EH (cell line): ENCODE measurements at regions not wholly inside any gene's neighbourhood (a gene's known extent, or its start where the extent isn't known, plus 50 kb on each side); places are given as distances from the start of the nearest gene placed in this dataset.

Experiments used
- DNase-seq: peaks from one replicate; pipeline ENCODE4 v3.0.0-alpha.2; 2015; ENCODE audit warnings: low read depth

DNA sequence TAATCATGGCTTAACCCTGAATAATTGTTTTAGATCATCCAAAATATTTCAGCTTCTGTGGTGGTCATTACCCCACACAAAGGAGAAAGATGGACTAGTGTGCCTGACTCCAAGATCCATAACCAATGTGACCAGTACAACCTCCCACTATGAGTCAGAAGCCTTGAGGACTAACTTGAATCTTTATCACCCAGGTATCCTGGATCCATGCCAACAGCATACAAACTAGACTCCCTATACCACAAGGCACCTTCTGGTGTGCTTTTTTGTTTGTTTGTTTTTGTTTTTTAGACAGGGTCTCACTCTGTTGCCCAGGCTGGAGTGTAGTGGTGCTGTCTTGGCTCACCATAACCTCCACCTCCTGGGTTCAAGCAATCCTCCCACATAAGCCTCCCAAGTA lies 317.7 kb downstream of the VPS13C start:
- no peak for DNase-seq

DNA sequence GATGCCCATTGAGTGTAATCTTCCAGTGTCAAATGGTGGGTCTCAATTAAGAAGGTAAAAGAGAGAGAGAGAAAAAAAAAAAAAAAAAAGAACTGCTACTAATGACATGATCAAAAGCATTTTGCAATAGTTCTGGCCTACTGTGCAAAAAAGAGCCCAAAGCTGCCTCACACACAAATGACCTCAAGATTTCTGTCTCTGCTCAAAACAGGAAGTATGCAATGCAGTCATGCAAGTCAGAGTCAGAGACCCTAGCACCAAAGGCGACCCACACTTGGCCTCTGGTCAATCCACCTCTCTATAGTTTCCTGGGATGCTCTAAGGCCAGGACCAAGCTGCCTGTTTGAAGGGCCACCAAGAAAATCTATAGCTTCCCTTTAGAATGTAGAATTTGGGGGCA lies 323.5 kb downstream of the VPS13C start:
- DNase-seq = no peak

DNA sequence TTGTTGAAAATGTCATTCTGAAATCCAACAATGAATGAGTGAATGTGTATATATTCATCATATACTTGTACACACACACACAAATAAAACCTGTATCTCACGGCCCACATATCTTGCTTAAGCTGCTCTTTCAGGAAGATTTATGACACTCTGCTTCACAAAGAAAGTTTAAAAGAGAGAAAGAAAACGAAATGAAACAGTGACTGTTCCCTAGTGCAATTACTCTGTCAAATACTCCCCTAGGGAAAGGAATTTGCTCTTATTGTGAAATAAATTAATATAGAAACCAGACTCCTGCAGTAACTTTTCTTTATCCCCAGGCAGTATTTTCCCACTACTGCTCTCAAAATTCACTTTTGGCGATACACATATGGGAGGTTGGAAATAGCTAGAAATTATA lies 329.1 kb downstream of the VPS13C start:
- no peak for DNase-seq

DNA sequence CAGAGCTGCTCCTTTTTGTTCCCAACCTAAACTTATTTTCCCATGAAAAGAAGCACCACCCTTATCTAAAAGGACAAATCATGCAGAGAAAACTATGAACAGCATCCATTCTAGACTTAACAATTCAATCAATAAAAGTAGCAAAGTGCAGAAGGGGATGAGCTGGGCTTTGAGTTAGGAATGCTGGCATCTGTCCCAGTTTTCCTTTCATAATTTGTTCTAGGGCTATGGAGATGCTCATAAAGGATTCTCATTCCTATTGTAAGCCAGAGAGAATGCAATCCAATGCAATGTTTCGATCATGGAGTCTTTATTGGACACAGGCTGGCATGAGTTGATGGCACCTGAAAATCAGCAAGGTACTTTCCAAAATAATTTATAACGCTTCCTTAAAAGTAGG lies 330.6 kb downstream of the VPS13C start:
- DNase-seq = no peak

DNA sequence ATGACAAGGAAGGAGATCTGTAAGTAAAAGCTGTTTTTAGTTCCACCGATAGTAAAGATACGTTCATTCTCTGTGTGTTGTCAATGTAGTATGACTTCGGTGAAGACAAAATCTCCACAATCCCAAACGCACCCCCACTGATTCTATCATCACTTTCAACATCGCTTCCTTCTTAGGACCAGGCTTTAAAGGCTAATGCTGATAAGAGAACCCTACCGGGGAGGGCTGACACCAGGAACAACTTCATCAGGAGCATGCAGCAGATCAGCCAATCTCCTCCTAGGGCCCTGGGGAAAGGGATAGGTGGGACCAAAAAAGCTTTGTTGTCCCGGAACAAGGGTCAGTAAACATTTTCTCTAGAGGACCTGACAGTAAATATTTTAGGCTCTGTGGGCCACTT lies 334.1 kb downstream of the VPS13C start:
- DNase-seq = no peak

DNA sequence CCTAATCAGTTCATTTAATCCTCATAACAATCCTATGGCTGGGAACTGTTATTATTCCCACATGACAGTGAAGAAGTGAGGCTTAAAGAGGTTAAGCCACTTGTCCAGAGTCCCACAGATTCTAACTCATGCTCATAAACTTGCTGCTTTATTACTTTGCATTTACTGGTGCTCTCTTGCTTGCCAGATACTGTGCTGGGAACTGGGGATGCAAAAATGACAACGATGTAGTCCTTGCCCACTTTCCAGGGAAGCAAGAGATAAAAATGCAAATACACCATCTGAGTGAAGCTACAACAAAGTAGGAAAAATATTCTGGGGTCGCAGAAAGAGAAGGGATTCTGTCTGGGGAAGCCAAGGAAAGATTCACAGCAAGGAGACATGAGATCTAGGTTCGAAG lies 335.0 kb downstream of the VPS13C start:
- DNase-seq = no peak

DNA sequence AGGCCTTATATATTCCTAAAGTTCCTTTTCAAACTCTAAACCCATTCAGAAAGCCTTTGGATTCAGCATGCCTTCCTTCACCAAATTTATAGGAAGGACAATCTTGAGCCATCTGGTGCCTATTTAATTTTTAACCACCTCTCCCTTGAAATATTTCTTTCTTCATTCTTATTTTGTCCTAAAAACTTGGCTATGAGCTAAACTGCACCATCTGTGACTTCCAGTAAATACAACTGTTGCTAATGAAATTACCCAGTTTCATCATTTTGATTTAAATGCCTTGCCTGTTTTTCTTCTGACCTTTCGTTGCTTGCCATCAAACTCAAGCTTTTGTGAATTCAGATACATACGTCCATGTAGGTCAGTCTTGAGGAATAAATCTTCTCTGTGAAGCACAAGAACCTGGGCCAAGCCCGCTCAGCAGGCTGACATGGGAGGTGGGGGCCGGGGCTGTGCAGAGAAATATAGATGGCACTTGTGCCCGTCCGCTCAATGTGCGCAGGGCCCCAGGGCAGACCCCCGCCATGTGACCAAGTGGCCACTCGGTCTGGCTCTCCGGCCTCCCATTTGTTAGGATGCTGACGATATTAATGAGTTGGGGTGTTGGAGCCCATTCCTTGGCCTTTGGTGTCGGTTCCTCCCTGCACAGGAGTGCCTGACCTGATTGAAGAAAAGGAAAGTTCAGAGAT lies 335.9 kb downstream of the VPS13C start:
- no peak for DNase-seq

DNA sequence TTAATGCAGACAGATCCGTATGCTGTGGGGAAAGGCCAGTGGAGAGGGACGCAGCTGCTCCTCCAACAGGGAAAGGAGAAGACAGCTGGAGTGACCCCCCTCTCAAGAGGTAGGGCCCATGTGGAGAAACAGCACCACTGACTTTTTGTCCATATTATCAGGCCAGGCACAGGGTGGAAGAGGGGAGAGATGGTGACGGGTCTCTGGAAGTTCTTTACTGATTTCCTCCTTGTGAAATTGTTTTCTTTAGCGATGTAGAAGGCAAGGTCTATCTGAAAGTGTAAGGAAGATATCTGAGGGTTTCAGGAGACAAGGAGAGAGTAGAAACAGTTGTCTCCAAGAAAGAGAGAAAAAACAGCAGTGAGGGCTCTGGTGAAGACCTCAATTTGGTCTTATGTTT lies 338.8 kb downstream of the VPS13C start:
- no peak for DNase-seq

DNA sequence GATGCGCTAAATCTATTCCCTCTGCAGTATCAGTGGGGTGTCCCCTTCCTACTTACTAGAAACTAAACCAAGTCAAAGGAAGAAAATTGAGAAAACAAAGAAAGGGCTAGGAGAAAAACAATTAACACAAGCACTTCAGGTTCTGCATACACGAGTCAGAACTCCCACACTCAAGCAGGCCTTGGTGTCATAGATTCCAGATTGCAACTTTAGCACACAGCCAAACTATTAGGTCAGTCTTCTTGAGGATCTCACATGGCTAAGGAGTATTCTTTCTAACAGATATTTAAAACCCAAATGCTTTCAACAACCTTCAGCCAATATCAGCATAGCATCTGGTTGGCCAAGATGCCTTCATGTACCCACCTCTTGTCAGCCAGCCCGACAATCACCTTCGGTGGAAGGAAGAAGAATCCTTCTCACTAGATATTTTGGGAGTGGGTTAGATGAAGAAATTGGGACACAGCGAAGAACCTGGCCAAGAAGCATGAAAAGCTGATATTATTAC lies 340.0 kb downstream of the VPS13C start:
- DNase-seq = no peak

DNA sequence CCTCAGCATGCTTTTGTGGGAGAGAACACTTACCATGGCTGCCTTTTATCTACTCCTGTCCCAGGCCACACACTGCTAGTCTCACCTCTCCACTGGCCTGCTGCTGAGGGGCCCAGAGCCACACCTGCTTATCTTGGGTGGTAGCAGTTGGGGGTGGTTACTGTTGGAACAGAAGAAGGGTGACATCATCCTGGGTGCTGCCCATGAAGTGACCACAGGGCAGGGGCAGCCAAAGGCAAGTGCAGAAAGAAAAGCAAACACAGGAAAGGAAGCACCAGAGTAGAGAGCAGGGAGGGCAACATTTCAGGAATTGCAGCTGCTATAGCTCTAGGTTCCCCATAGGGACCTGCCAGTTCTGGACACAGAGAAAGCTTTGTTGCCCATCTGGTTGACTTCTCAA lies 345.2 kb downstream of the VPS13C start:
- DNase-seq = no peak

DNA sequence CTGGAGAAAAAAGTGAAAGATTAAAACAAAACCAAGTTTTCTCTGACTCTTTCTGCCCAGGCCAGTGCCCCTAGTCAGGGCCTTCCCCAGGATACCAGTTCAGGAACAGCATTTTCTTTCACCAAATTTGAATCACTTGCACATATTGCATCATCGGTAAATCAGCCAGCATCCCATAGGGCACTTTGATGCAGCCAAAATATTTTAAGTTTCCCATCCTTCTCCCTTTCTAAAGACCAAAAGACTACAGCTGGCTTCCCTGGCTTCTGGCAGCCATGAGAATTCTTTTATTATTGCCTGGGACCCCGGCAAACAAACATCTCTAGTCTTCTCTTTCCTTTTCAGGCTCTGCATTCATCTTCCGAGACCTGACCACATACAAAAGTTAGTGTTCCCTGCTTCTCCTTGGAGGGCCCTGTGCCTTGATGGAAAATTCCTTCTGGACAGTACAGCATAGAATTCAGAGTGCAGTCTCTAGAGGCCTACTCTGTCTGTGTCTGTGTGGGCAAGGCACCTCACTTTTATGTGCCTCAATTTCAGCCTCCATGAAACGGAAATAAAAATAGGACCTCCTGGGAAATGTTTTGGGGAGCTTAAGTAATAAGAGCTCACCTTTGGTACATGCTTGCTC lies 348.0 kb downstream of the VPS13C start:
- DNase-seq = no peak

DNA sequence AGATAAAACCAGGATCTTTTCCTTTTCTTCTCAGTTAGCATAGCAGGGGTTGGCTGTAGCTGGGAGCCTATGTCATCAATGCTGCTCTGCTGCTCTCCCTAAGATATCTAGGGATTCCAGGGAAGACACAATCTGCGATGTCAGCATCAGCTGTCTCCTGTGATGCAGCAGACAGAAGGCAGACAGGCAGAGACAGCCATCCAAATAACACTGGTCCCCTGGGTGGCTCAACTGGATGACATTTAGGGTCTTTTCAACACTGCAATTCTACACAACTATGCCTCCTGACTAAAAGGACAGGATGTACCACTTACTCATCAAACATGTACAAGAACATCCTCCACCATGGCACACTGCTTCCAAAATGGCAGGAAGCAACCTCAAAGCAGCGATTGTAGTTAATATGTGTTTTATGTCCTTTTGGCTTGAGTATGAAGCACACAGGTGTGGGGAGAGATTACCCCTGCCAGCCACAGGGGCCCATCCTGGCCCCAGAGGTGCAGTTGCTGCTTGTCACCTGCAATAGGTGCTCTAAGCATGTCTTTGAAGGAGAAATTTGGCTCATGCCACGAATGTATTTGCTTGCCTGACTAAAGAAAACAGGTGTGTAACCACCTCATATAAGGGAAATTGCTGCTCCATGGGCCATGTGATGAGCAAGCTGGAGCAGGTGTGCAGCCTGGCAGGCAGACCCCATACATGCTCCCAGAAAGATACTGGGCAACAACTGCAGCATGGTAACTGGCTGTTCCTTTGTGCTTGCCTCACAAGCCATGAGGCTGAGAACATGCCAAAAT lies 357.8 kb downstream of the VPS13C start:
- no peak for DNase-seq

DNA sequence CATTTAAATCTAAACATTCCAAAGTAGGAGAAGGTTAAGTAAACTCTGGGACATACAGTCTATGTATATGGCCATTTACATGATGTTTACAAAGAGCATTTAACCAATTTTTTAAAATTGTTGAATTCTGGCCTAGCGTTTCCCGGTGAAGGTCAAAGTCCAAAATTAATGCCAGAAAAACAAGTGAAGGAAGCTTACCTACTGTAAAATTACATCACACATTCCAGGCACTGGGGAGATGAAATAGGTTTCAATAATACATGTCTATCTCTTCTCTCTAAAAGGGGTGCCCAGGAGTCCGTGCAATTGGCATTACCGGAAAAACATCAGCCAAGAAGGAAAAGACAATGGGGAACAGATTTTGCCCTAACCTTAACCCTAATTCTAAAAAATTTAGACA lies 358.8 kb downstream of the VPS13C start:
- no peak for DNase-seq

DNA sequence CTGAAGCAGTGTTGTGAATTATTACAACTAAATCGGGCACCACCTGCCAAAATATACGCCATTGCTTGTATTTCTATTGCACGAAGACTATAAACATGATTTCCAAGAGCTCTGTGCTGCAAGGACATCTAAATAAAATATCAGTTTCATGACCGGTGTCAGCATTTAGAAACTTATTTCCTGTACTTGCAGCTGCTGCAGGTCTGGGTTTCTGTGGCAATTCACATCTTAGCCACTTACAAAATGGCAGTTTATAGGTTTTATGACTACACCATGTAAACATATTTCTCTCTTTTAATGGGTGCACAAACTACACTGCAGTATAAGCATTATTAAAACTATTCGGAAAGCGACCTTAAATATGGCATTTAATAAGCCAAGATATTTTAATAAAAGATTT lies 359.4 kb downstream of the VPS13C start:
- no peak for DNase-seq

DNA sequence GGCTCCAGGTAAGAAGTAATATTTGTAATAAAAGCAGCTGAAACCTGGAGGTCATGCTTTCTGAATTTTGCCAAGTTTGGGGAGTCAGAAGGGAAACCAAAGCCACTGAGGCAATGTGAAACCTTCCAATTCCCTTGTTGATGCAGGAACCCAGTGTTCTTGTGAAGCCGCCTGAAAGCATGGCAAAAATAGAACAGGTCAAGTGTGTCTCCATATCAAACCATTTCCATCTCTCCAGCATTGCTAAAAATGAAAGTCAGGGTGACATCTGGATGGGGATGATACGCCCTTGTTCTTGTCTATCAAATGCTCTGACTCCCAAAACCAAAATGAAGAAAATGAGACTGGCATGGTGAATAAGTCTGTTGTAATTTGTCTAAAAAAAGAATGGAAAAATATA lies 362.5 kb downstream of the VPS13C start:
- DNase-seq = no peak

DNA sequence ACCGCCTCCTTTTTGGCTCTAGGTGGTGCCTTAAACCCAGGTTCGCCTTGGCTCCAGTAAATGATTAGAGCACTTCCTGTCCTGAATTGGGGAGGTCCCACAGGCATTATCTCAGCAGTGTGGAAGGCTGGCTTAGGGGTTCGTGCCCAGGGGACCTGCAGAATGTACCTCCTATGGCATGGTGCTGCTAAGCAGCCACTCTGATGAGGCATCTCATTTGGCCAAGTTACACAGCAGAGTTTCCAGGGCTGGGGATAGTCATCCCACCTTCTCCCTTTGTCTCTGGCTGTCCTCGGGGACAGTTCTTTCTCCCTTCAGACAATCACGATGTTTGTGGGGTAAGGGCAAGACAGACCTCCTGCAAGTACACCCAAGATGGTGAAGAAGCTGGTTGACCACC lies 371.2 kb downstream of the VPS13C start:
- DNase-seq = no peak

DNA sequence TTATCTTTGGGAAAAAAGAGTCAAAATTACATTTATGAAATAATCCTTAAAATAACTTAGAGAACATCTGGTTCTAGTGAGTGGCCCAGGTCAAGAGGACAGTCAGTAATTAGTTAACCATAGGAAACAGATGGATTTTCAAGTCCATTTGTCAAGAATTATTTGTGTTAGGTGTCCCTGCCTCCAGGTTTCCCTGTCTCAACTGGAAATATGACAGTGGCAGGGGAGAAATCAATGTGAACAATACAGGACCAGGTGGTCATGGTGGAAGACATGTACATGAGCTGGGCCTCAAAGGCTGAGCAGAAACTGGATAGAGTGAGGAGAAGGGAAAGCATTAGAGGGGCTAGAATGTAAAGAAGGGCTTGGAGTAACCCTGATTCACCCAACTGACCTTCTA lies 372.6 kb downstream of the VPS13C start:
- DNase-seq = no peak

DNA sequence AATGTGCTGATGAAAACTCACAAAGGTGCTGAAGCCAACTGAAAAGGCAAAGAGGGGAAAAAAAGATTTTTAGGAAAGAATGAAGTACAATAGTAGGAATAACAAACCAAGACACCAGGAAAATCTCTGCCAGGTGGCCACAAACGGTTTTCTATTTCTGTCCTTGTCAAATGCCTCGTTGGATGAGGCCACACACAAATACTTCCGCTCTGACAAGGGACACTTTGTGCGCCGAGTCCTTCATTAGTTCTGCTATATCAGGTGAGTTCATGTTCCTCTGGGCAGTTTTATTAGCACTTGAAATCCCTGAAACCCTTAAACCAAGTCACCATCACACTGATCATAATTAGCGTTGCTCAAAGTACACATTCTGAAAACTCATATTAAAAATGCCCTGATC lies 373.1 kb downstream of the VPS13C start:
- no peak for DNase-seq

DNA sequence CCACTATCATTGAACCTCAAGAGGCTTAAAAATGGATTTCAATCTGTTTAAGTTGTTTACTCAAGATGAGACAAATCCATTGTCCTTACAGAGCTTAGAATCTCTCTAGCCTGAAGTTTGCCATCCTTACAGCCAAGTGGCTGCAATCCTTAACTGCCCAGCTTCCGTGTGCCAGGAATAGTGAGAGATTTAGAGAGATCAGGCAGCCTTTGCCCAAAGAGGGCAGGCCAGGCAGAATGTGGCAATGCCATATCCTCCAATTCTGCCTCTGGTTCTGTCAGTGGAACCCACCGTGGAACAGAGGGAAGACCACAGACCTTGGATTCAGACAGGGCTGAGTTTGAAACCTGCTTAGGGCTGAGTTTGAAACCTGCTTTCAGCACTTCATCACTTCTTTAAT lies 374.3 kb downstream of the VPS13C start:
- DNase-seq = no peak

DNA sequence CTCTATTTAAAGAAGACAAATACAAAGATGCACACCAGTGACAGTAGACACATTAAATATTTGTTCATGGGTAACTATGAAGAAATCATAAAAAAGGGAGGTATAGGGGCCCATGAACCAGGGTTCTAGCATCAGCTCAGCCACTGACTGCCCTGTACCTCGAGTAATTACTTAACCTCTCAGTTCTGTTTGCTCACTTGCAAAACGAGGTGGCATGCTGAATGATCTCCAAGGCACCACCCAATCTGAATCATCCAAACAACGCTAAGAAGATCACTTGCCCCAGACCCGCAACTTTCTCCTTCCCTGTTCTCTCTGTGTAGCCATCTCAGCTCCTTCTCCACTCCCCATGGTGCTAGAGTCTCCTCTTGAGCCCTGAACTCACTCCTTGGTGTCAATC lies 374.7 kb downstream of the VPS13C start:
- DNase-seq = no peak

DNA sequence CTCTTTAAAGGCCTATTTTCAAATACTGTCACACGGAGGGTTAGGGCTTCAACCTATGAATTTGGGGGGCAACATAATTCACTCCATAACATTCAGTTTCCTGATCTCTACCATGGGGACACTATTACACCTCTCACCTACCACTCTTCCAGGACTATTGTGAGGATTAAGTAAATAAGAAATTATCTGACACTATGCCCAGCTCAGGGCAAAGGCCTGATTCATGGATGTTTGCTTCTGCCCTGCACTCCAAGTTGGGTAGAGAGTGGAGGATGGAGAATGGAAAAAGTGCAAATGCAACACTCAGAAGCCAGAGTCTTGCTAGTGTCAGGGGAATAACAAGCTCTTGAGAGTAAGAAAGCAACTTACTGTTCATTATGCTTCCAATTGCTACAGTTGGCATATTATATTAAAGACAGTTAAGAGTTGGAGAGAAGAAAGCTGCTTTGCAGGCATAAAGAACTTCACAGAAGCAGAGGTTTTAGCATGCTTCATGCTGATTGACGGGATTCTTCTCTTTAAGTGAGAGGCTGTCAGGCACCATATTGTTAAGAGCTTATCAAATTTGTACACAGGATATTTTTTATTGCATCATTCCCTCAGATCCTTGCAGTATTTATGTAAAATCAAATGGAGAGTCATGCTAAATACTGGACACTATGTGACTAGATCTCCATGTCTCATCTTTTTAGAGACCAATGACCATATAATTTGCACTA lies 375.3 kb downstream of the VPS13C start:
- no peak for DNase-seq

DNA sequence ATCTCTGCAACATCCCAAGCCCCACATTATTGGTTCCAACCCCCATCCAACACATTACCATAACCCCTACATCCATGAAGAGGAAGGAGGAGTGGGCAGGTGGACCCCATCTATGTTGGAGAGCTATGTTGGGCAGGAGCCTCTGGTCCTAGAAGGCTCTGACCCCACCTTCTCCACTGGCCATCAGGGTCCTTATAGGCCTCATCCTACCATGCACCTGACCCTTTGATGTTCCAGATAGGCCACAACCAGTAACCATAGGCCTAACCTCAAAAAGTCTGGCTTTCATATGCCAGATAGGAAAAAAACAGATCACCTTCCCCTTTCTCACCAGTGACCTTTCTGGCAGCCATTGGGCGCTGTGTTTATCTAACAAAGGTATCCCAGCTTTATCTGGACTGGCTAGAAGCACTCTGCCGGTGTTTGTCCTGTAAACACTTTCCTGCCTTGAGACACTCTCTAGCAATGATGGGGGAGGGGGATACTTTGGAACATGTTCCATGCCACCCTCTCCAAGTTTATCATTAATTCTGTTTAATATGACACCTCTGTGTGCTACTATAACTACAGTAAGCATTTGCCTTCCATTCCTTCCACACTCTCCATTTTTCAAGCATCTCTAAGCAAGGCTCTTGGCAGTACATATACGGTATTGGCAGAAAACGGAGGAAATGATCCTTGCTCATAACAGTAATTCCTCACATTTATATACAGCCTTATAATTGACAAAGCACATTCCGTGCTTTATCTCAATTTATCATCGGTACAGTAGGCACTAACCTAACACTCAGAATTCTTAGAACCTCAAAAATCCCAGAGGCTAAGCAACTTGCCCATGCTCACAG lies 377.1 kb downstream of the VPS13C start:
- DNase-seq = no peak
